HTR-8/SVneo (cell line): ENCODE measurements at regions not wholly inside any gene's neighbourhood (a gene's known extent, or its start where the extent isn't known, plus 50 kb on each side); places are given as distances from the start of the nearest gene placed in this dataset.

Experiments
- DNase-seq: peaks from one replicate; pipeline ENCODE4 v3.0.0; 2011; ENCODE audit warnings: low spot score, mixed read lengths; ENCODE audit not compliant: insufficient read length
- FAIRE-seq: peaks from 2 replicates; lab custom pipeline; 2011; peaks lifted over from hg19 to GRCh38; lab: Jason Lieb, UNC

- no peak for FAIRE-seq
Observed at GRCh38 chr18:29104227-29104626, 927.3 kb upstream of the CDH2 start.

GRCh38 chr18:29096079-29096770 lies 919.3 kb upstream of the CDH2 start:
- no peak for DNase-seq
- FAIRE-seq = no peak

More at GRCh38 chr18:29104227-29104626, 927.3 kb upstream of the CDH2 start:
- no peak for DNase-seq

DNA sequence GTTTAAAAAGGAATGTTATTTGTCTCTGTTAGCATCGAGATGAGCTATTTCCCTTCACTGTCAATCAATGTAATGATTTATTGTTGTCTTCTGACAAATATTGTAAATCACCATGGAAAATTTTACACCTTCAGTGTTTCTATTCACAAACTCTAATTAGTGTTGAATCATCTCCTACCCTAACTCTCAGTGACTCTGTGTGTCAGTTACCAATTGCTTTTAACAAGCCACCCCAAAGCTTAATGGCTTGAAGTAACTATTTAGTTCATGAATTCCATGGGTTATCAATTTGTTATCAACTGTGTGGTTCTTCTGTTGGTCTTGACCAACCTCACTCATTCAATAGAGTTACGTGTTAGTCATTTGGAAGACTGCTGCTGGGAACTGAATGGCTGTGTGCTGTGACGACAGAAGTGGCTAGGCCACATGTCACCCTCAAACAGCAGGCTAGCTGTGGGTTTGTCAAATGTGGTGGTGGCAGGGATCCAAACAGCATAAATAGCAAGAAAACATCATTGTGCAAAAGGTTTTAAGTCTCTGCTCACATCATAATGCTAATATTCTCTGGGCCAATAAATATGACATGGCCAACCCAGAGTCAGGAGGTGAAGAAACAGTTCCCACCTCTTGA lies 910.8 kb upstream of the CDH2 start:
- no peak for DNase-seq
- FAIRE-seq = no peak

- FAIRE-seq = no peak
- no peak for DNase-seq
Observed at GRCh38 chr18:29084120-29084519, 907.2 kb upstream of the CDH2 start.

- FAIRE-seq (no peak), DNase-seq (no peak)
Observed at GRCh38 chr18:29083545-29083944, 906.6 kb upstream of the CDH2 start.

- FAIRE-seq (no peak), DNase-seq (no peak)
Observed at GRCh38 chr18:29080946-29081345, 904.0 kb upstream of the CDH2 start.

- no peak for FAIRE-seq
- no peak for DNase-seq
Observed at GRCh38 chr18:29078273-29078672, 901.3 kb upstream of the CDH2 start.

- FAIRE-seq = no peak
- no peak for DNase-seq
Observed at GRCh38 chr18:29077344-29077743, 900.4 kb upstream of the CDH2 start.

DNA sequence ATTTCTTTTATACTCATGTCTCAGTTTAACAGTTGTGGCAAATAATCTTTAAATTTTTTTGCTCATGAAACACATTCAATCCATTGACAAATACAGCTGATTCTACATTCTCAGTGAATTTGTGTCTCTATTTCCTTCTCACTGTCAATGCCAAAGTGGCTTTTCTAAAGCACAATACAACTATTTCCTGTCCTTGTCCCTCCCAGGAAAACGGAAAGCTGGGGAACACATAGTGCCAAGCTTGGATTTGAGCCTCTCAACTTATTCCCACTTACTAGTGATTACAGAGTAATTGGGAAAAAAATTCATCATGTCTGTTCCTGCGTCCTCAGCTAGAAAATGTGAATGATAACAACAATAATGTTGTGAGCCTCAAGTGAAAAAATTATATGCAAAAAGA lies 899.7 kb upstream of the CDH2 start:
- FAIRE-seq = no peak
- DNase-seq = no peak

DNA sequence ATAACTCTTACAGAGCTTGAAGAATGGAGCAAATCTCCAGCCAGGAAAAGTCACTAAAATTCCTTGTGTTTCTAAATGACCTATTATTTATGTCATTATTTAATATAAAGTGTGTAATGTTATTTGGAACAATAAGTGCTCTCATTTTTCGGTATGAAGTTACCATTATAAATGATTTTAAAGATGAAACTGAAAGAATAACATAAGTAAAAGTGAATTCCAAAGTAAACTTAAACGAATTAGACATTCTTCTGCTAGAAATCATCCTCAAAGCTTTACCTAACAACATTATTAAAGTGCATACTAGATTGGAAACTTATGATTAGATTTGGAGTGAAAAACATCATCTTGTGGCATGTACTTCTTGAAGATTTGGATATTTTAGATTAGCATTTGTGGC lies 897.2 kb upstream of the CDH2 start:
- FAIRE-seq = no peak
- DNase-seq = no peak

DNA sequence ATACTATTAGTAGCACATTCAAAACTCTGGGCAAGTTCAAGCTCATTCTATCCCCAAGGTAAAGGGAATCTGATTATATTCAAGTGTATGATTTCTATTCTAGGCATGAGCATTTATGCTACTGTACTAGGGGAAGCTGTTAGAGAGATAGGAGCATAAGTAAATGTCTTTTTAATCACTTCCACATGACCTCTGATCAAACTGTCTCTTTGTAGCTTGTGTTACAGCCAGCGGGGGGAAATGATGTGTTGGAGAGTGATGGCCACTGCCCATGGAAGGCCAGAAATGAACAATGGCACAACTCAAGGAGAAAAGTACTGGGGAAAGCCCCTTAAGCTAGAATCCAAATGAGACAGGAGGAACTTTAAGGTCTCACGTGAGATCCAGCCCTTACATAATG lies 894.9 kb upstream of the CDH2 start:
- FAIRE-seq (no peak), DNase-seq (no peak)

GRCh38 chr18:29063346-29063745 lies 886.4 kb upstream of the CDH2 start:
- FAIRE-seq (no peak), DNase-seq (no peak)

GRCh38 chr18:29062921-29063320 lies 886.0 kb upstream of the CDH2 start:
- DNase-seq (no peak), FAIRE-seq (no peak)

DNA sequence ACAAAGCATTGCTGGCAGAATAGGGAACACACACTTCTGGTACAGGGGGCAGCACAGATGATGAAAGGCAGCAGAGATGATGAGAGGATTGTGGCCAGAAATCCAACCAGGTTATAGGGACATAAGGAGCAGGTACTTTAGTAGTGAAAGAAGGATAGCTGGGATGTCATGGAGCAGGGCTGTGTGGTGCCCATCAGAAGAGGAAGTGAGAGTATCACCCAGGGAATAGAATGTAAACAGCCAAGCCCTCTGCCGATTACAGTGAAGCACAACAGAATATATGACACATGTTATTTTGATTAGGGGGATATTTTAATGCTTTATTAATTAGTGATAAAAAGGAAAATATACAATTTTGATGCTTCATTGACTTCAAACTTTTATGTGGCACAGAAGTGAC lies 883.4 kb upstream of the CDH2 start:
- FAIRE-seq (no peak), DNase-seq (no peak)

DNA sequence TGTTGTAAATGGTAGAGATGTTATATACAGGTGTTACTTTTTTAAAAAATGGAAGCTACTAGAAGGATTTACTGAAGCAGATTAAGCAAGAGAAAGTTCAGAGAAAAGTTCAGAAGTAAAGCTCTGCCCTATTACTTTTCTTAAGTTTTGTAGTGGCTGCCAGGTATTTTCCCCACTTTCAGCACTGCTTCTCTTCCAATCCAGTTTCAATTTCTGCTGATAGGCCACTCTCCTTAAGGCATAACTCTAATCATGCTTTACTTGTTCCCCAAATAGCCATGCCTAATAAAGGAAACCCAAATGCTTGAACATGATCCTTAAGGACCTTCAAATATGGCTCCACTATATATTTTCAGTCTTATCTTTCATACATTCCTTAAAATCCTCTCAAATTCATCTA lies 880.8 kb upstream of the CDH2 start:
- DNase-seq = no peak
- no peak for FAIRE-seq

DNA sequence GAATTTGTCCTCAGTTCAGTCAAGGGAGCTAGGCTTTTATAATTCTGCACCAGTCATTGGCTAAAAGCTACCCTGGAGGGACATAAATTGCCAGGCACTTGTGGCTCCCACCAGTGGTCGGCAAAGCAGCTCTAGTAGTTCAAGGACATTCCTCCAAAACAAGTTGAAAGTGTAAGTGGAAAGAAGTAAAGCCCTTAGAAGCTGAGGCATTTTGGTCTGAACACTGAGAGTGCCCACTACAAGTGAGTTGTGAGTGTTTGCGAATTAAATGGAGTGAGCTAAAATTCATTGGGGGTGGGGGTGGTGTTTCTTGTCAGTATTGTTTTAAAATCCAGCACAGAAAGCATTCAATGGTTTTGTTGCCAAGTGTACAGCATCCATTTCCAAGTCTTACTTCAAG lies 879.9 kb upstream of the CDH2 start:
- DNase-seq = no peak
- no peak for FAIRE-seq

GRCh38 chr18:29041976-29042375 lies 865.0 kb upstream of the CDH2 start:
- no peak for DNase-seq
- no peak for FAIRE-seq

DNA sequence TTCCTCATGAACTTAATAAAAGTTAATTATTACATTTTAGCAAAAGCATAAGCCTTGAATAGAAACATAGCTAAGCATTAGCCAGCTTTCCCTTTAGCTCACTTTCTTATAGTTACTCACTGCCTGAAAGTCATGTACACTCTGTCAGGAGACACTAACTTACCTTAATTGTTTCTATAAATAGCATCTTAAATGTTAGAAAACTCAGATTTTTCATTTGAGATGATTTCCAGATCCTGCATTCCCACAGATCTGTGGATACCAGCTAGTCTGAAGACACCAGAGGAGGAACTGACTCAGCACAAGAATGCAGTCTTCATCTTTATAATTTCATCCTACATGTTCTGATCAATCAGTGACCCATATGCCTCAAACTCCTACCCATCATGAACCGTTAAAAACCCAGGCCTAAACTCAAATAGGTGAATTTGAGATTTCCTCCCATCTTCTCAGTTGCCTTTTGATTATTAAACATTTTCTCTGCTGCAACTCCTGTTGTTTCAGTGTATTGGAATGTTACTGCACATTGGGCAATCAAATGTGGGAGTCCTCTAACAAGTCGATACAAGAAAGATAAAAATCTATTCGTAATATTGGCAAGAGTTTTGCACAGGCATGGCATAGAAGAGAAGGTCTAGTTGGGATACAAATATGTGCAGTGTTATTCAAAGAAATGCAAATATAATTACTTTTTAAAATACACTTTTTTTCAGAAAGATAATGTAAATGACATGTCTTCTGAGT lies 857.4 kb upstream of the CDH2 start:
- DNase-seq (no peak), FAIRE-seq (no peak)

- FAIRE-seq = no peak
Observed at GRCh38 chr18:29028560-29028959, 851.6 kb upstream of the CDH2 start.

DNA sequence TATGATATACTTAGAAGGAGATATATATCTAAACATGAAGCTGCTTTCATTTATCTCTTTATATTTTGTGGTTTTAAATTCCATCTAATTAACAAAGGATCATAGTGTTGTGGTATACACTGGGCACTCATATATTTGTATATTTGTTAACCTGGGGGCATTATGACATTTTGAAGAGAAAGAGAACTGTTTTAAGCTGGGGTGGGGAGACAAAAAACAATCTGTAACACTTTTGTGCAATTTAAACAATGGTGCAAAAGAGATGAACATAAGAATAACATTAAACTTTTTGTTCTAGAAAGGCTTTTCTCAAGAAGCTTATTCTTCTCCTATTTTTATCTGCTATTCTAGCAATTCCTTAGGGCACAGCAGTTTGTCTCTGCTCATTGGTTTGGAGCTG lies 842.0 kb upstream of the CDH2 start:
- no peak for FAIRE-seq

More at GRCh38 chr18:29028560-29028959, 851.6 kb upstream of the CDH2 start:
- DNase-seq = no peak

DNA sequence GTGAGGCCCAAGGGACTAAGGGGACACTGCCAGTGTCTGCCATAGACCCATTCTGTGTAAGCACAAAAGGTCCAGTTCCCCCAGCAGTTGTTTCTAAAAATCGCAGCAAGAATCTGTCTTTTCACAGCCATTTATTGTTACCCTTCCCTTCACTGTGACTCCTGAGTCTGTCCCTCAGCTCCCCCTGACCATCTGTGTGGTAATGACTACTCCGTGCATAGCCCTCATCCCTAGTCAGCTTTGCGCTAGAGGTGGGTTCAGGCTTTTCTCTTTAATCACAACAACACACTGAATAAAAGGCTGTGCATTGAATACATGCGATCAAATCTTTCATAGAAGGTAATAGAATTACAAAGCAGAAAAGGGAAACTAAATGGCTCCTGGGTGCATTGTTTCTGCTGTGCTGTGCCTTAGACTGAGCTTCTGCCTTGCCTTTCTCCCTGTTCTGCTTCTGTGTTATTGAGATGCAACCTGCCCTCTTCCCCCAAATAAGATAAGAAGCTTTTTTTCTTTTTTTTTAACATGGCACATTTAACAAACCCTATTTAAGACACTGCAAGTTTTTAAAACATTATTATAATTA lies 836.0 kb upstream of the CDH2 start:
- FAIRE-seq = no peak
- no peak for DNase-seq

More for the DNA sequence above, 842.0 kb upstream of the CDH2 start:
- no peak for DNase-seq
